Aorta (tissue), 5 donors: ENCODE measurements at regions not wholly inside any gene's neighbourhood (a gene's known extent, or its start where the extent isn't known, plus 50 kb on each side); places are given as distances from the start of the nearest gene placed in this dataset.

Source experiments
- ATAC-seq: fragments of 200-7000 bp; cut with Tn5 transposase; one replicate; pipeline ENCODE4 v1.9.1; 2022; ENCODE audit warnings: moderate library complexity; ENCODE audit not compliant: low FRiP score
- DNase-seq, 2 donors: peaks; one replicate each; pipeline ENCODE4 v3.0.0-alpha.2; 2020
- H3K27ac ChIP-seq, 2 donors: one replicate each; pipeline ENCODE4 v1.5.1; 2013; ENCODE audit warnings: low read length in 2 of 2, mild to moderate bottlenecking in 2 of 2, moderate library complexity in 2 of 2, control low read depth in 1 of 2, inconsistent platforms in 1 of 2, low read depth in 1 of 2
- H3K27me3 ChIP-seq, 2 donors: one replicate each; pipeline ENCODE4 v1.6.1; 2013; ENCODE audit warnings: control low read depth in 1 of 2, low read length in 1 of 2, mild to moderate bottlenecking in 1 of 2, moderate library complexity in 1 of 2; ENCODE audit not compliant: insufficient read depth in 2 of 2, control insufficient read depth in 1 of 2
- H3K36me3 ChIP-seq, 2 donors: one replicate each; pipeline ENCODE4 v1.6.1; 2013; ENCODE audit warnings: control low read depth in 1 of 2, low read length in 1 of 2, mild to moderate bottlenecking in 1 of 2; ENCODE audit not compliant: insufficient read depth in 2 of 2, control insufficient read depth in 1 of 2
- H3K4me1 ChIP-seq, 2 donors: one replicate each; pipeline ENCODE4 v1.6.1; 2013; ENCODE audit warnings: low read length in 2 of 2, control low read depth in 1 of 2, mild to moderate bottlenecking in 1 of 2, moderate library complexity in 1 of 2; ENCODE audit not compliant: insufficient read depth in 2 of 2, control insufficient read depth in 1 of 2
- H3K4me3 ChIP-seq, 2 donors: one replicate each; pipeline ENCODE4 v1.5.1; 2013; ENCODE audit warnings: low read length in 2 of 2, control low read depth in 1 of 2, mild to moderate bottlenecking in 1 of 2
- H3K9me3 ChIP-seq: one replicate; pipeline ENCODE4 v1.6.1; 2013; ENCODE audit warnings: mild to moderate bottlenecking, low read length; ENCODE audit not compliant: control insufficient read depth
- WGBS, 2 donors: extraction: QIAGEN DNeasy Blood & Tissue Kit; methylation state at CpG; one replicate each; pipeline ENCODE4 v1.1.7; 2013; 5-methylcytosine and 5-hydroxymethylcytosine counted together
- intact Hi-C, 2 donors: fragments of 100-400 bp; cut with DNase I; formaldehyde crosslinking; loops; one replicate each; pipeline versions ENCODE4 v1.14.2 to v1.15.0; 2022
- donor health status: healthy with polysubstance abuse.
- donor health status: Bipolar disorder and iron deficiency.
- donor health status: DM: no; HTN: no; CAD: no.
- donor health status: DM: no; HTN: no; CAD: no.
- donor health status: DM: yes; HTN: yes; CAD: no.

DNA sequence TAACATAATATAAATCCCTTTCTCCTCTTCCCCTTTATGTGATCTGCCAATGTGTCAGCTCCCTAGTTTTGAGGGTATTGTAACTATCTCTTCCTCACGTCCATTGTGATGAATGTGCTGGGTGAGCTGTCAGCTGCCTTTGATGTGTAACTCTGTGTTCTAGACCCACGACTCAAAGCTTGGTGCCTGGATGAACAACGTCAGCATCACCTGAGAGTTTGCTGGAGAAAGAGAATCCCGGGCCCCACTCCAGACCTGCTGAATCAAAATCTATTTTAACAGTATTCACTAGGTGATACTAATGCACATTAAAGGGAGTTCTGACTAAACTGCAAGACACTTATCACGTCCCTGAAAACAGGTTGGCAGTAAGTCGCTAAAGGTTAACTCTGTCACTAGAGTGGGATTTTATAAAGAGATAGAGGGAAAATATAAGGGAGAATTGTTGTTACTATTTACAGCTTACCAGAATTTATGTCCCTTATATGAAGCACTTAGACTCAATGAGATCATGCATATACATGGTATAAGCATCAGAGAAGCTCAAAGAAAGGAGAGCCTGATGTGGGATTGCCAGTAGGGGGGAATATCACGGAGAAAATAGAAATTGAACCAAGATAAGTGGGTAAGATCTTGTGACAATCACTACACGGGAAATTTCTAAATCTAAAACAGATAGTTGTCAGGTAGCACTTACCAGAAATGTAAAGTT lies 423.8 kb upstream of the SLC30A5 start:
- intact Hi-C loops: no loop called here
- DNase-seq: no peak
- 68 to 69% methylated on average over 8 of the region's 8 CpGs for WGBS, 2 donors
- Histone ChIP-seq H3K27ac (no peak overlapping the region), H3K9me3 (peaks cover 2% of the 10 kb centered on the region), H3K4me1 (no peaks in the 10 kb centered on the region), H3K27me3 (no peaks in the 10 kb centered on the region), H3K4me3 (no peak overlapping the region), H3K36me3 (no peaks in the 10 kb centered on the region)
- ATAC-seq: no peak

DNA sequence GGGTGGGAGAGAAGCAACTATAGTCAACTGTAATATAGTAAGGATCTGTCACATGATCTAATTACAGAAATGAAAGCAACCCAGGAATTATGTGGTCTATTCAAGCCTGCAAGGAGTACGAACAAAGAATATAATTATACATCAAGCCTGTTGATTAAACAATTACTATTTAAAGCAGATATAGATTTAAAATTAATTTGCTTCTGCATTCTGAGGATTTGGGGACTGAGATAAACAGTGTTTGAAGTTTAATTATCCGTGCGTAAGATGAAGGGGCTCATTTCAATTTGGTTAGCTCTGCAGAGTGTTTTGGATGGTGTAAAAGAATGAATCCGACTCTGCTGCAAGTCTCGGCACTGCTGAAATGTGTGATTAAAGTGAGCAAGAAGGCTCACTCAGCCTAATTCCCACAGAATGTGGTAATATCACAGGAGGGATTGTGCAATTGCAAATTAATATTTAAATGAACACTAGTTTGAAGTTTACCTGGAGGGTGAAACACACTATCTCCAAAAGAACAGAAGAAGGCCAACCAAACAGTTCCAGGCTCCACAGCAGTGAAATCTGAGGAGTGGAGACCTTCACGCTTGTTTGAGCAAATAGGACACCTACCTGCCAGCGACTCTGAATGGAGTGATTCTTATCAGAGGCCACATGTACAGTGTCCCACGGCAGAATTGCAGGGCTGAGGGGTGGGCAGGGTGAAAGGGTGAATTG lies 420.6 kb upstream of the SLC30A5 start:
- 81 to 83% methylated on average over 8 of the region's 8 CpGs for WGBS, 2 donors
- Histone ChIP-seq H3K4me1 (no peaks in the 10 kb centered on the region), H3K27me3 (no peaks in the 10 kb centered on the region), H3K27ac (no peak overlapping the region), H3K4me3 (no peak overlapping the region), H3K36me3 (no peaks in the 10 kb centered on the region), H3K9me3 (no peaks in the 10 kb centered on the region)
- DNase-seq (no peak), ATAC-seq (no peak)
- intact Hi-C loops: no loop called here

DNA sequence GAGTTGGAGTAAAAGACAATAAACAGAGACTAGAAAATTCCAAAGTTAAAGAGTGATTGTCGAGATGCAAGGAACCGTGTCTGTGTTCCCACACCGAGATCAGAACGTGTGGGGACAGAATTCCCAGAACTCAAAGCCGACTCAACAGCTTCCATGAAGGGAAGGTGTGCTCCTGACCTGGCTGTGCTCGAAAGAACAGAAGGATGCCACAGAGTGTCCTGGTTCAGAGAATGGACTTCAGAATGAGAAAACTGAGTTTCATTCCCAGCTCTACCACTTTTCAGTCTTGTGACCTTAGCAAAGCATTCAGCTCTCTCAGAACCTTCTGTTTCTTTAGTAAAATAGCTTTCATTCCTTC lies 420.0 kb upstream of the SLC30A5 start:
- 91 to 92% methylated on average over 6 of the region's 6 CpGs for WGBS, 2 donors
- intact Hi-C loops: no loop called here
- no peaks in the 10 kb centered on the region for H3K36me3 ChIP-seq
- H3K27me3 ChIP-seq: no peaks in the 10 kb centered on the region
- H3K9me3 ChIP-seq: no peaks in the 10 kb centered on the region
- no peak overlapping the region for H3K4me3 ChIP-seq
- ATAC-seq: no peak
- no peak overlapping the region for H3K27ac ChIP-seq
- no peaks in the 10 kb centered on the region for H3K4me1 ChIP-seq
- DNase-seq: no peak

DNA sequence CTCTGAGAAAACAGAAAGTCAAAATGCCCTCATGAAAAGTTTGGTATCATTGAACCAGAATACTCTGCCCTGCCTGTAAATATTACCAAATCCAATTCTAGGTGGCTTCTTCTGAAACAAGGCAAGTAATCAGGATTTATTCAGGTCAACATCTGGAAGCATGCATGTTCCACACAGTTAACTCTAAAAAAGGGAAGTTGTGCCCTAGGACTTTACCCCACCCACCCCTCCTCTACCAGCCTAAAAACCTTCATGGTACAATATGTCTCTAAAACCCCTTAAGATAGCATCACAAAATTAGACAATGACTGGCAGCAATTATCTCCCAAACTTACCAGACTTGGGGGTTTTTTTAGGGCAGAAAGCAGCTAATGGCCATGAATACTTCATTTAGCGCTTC lies 414.8 kb upstream of the SLC30A5 start:
- Histone ChIP-seq H3K4me1 (peaks cover 0 to 2% of the 10 kb centered on the region in 2 donors), H3K27ac (no peak overlapping the region), H3K4me3 (no peak overlapping the region), H3K36me3 (no peaks in the 10 kb centered on the region), H3K9me3 (no peaks in the 10 kb centered on the region), H3K27me3 (no peaks in the 10 kb centered on the region)
- intact Hi-C loops: no loop called here
- no peak for ATAC-seq
- no peak for DNase-seq
- WGBS, 2 donors: 98 to 100% methylated on average over 1 of the region's 1 CpG

DNA sequence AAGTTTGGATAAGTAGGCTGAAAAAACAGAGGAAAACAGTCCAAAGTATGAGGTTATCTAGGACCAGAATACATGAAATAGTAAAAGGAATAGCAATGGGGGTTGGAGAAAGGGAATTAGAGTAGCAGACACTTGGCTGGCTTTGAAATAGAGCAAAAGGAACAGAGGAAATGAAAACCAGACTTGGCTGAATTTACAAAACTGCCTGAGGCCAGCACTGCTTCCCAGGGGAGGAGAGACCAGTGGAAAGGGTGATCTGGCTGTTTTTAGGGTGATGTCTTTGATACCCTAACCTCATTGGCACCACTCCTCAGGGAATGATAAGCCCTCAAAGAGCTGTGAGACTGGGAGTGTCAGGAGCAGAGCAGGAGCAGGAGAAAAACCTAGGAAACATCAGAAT lies 413.4 kb upstream of the SLC30A5 start:
- Histone ChIP-seq H3K27ac (no peak overlapping the region), H3K36me3 (no peaks in the 10 kb centered on the region), H3K9me3 (no peaks in the 10 kb centered on the region), H3K4me1 (peaks cover 0 to 2% of the 10 kb centered on the region in 2 donors), H3K4me3 (no peak overlapping the region), H3K27me3 (no peaks in the 10 kb centered on the region)
- intact Hi-C loops: no loop called here
- DNase-seq (no peak), ATAC-seq (no peak)

DNA sequence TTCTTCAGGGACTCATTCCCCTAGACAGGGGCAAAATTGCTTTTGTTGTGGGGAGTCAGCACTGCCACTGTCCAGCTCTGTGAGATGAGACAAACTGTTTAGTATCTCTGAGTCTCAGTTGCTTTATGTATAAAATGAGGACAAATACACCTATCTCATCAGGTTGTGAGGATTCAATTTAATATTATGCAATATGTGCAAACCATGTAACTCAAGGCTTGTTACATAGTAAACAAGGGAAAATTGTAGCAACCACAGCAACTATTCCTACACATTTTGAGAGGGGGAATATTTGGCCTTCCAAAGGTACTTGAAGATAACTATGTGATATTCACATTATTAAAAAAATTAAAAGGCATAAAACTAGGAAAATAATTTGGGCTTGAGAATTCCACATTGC lies 411.9 kb upstream of the SLC30A5 start:
- intact Hi-C loops: no loop called here
- H3K9me3 ChIP-seq: no peaks in the 10 kb centered on the region
- H3K4me1 ChIP-seq: peaks cover 0 to 2% of the 10 kb centered on the region in 2 donors
- H3K27me3 ChIP-seq: no peaks in the 10 kb centered on the region
- ATAC-seq (no peak), DNase-seq (no peak)
- H3K4me3 ChIP-seq: no peak overlapping the region
- no peaks in the 10 kb centered on the region for H3K36me3 ChIP-seq
- H3K27ac ChIP-seq: no peak overlapping the region

DNA sequence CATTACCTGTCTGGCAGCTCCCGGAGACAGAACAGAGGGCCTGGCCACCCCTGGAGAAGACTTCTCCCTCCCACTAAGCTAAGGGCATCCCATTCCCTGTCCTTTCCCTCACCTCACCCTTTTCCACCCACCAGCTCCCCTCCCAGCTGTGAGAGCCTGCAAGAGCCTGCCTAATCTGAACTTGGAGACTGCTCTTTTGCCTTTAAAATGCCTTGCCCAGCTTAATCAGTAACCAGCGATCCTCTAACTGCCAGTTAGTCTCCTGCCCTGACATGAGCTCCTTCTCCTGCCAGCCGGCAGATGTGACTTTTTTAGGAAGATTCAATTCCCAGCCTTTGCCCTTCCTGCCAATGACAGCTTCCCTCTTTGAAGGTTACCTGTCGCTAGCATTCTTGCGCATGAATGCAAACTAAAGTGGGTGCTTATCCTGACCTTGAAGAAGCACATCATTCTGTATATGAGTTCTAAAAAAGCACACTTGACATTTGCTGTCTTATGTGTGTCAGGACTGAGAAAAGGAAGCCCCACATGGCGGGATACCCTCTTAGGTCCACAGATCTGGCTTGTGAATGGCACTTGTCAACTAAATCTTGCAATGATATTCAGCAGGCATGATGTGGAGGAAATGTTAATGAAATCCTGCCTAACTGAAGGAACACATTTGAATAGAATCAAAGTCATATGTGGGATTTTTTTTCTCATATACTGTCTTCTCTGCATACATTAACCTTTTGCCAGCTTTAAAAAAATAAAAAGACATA lies 411.2 kb upstream of the SLC30A5 start:
- Histone ChIP-seq H3K4me3 (no peak overlapping the region), H3K27ac (no peak overlapping the region), H3K4me1 (peaks cover 0 to 2% of the 10 kb centered on the region in 2 donors), H3K9me3 (no peaks in the 10 kb centered on the region), H3K27me3 (no peaks in the 10 kb centered on the region), H3K36me3 (no peaks in the 10 kb centered on the region)
- DNase-seq (no peak), ATAC-seq (no peak)
- 78 to 81% methylated on average over 6 of the region's 6 CpGs for WGBS, 2 donors
- intact Hi-C loops: no loop called here

DNA sequence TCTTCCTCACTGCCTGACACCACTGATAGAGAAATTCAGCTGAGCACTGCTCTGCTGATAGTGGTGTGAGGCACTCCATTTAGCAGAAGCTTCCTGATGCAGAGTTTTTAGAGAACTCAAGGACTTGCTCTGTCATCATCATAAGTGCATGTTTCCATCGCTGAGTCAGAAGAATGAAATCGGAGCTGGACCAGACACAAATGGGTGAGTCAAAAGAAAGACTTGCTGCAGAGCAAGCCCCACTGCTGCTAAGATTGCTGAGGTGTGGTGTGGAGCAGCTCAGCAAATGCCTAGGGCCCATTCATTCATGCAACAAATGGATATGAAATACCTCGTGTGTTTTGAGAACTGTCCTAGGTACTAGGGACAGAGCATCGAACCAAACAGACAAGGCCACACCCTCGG lies 410.2 kb upstream of the SLC30A5 start:
- peak in 1 of 2 donors; percentile 48 for DNase-seq
- intact Hi-C loops: no loop called here
- H3K27me3 ChIP-seq: no peaks in the 10 kb centered on the region
- H3K4me1 ChIP-seq: peaks cover 0 to 2% of the 10 kb centered on the region in 2 donors
- 34 to 40% methylated on average over 5 of the region's 5 CpGs for WGBS, 2 donors
- H3K36me3 ChIP-seq: no peaks in the 10 kb centered on the region
- no peak overlapping the region for H3K4me3 ChIP-seq
- peak; percentile 72 for ATAC-seq
- no peak overlapping the region for H3K27ac ChIP-seq
- no peaks in the 10 kb centered on the region for H3K9me3 ChIP-seq

DNA sequence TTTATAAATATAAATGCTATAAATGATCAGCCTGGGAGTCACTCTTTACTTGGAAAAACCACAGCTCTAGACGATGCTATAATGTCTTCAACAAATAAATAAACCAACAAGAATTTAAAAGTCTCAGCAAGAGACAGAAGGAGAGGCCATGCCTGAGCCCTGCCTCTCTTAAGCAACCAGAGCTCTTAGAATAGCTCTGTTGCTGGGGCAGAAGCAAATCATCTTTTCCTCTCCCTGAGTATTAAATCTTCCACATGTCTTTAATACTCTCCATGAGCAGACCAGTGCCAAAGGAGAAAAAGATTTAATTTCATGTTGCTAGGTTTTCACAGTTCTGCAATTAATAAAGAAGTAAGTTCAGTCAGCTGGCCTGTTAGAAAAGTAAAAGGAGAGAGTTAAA lies 408.0 kb upstream of the SLC30A5 start:
- ATAC-seq: no peak
- intact Hi-C loops: no loop called here
- H3K4me3 ChIP-seq: no peak overlapping the region
- no peak overlapping the region for H3K27ac ChIP-seq
- DNase-seq: no peak
- no peaks in the 10 kb centered on the region for H3K27me3 ChIP-seq
- 28 to 38% methylated on average over 1 of the region's 1 CpG for WGBS, 2 donors
- H3K9me3 ChIP-seq: no peaks in the 10 kb centered on the region
- H3K36me3 ChIP-seq: no peaks in the 10 kb centered on the region
- H3K4me1 ChIP-seq: peaks cover 0 to 2% of the 10 kb centered on the region in 2 donors
